PC-3 (cell line): ENCODE measurements at regions not wholly inside any gene's neighbourhood (a gene's known extent, or its start where the extent isn't known, plus 50 kb on each side); places are given as distances from the start of the nearest gene placed in this dataset.

Experiments
- ATAC-seq: fragments of 200-7000 bp; cut with Tn5 transposase; 2 replicates; pipeline ENCODE4 v1.9.1; 2020; ENCODE audit warnings: mild to moderate bottlenecking, moderate library complexity
- BruUV-seq: library from RNA; stranded (reverse); fragments of 400-500 nt; replicated peaks from 2 replicates; lab custom pipeline; 2021; lab: Mats Ljungman, UMichigan
- CTCF ChIA-PET: fragments of 300-600 bp; sonication (Branson Sonifier 250); formaldehyde crosslinking; loops from one replicate; lab custom pipeline; 2022; ENCODE audit warnings: antibody characterized with exemption; lab: Charles Lee
- POLR2A ChIA-PET: fragments of 300-600 bp; sonication (Branson Sonifier 250); formaldehyde crosslinking; loops from one replicate; lab custom pipeline; 2022; ENCODE audit warnings: antibody characterized with exemption; ENCODE audit not compliant: unreplicated experiment; lab: Charles Lee
- DNase-seq: peaks from one replicate; pipeline ENCODE4 v3.0.0-alpha.2; 2015
- H2AFZ ChIP-seq: fragments of 300-600 bp; sonication (generic); 2 replicates; pipeline ENCODE4 v1.6.0; 2016; ENCODE audit warnings: antibody characterized with exemption, low read length
- H3F3A ChIP-seq: fragments of 300-600 bp; sonication (generic); one replicate; pipeline ENCODE4 v1.6.0; 2017; ENCODE audit warnings: antibody characterized with exemption, low read length, control low read depth, mild to moderate bottlenecking; ENCODE audit not compliant: unreplicated experiment
- H3K27ac ChIP-seq: fragments of 300-600 bp; sonication (generic); 2 replicates; pipeline ENCODE4 v1.5.1; 2016; ENCODE audit warnings: mild to moderate bottlenecking, low read length
- H3K27me3 ChIP-seq: fragments of 300-600 bp; sonication (generic); 2 replicates; pipeline ENCODE4 v1.6.1; 2016; ENCODE audit warnings: low read length, mixed read lengths
- H3K36me3 ChIP-seq: fragments of 300-600 bp; sonication (generic); 2 replicates; pipeline ENCODE4 v1.6.1; 2016; ENCODE audit warnings: low read depth, mixed run types, low read length, mixed read lengths
- H3K4me1 ChIP-seq: fragments of 300-600 bp; sonication (generic); 2 replicates; pipeline ENCODE4 v1.5.1; 2016; ENCODE audit warnings: low read length; ENCODE audit not compliant: insufficient read depth
- H3K4me2 ChIP-seq: fragments of 300-600 bp; sonication (generic); 2 replicates; pipeline ENCODE4 v1.6.0; 2016; ENCODE audit warnings: low read length
- H3K4me3 ChIP-seq: fragments of 300-600 bp; sonication (generic); 2 replicates; pipeline ENCODE4 v1.5.1; 2016; ENCODE audit warnings: mild to moderate bottlenecking, low read length, mixed read lengths
- H3K79me2 ChIP-seq: fragments of 300-600 bp; sonication (generic); 2 replicates; pipeline ENCODE4 v1.6.1; 2017; ENCODE audit warnings: low read length, mixed read lengths
- H3K9ac ChIP-seq: fragments of 300-600 bp; sonication (generic); 2 replicates; pipeline ENCODE4 v1.6.0; 2016; ENCODE audit warnings: mild to moderate bottlenecking, low read length
- H3K9me2 ChIP-seq: fragments of 300-600 bp; sonication (generic); replicated peaks from 2 replicates; pipeline ENCODE4 v1.6.1; 2016; ENCODE audit warnings: mixed run types, low read length, mixed read lengths
- H3K9me3 ChIP-seq: fragments of 300-600 bp; sonication (generic); 2 replicates; pipeline ENCODE4 v1.6.1; 2016; ENCODE audit warnings: low read length, mixed read lengths
- H4K20me1 ChIP-seq: fragments of 300-600 bp; sonication (generic); 2 replicates; pipeline ENCODE4 v1.6.1; 2016; ENCODE audit warnings: low read length, mixed read lengths
- EZH2 ChIP-seq: fragments of 300-600 bp; sonication (generic); IDR thresholded peaks from one replicate; pipeline ENCODE4 v1.6.1; 2017; ENCODE audit warnings: antibody characterized with exemption, mild to moderate bottlenecking, low read length; ENCODE audit not compliant: unreplicated experiment
- EZH2phosphoT487 ChIP-seq: fragments of 300-600 bp; sonication (generic); IDR thresholded peaks from 2 replicates; pipeline ENCODE4 v1.6.1; 2018; ENCODE audit warnings: mild to moderate bottlenecking, antibody characterized with exemption, low read length, borderline replicate concordance
- intact Hi-C: fragments of 100-400 bp; cut with micrococcal nuclease; formaldehyde crosslinking; loops from 2 replicates; pipeline ENCODE4 v1.9.0; 2023
- TF ChIP-seq, protein P1 (sequence below): fragments of 300-600 bp; sonication (generic); conservative IDR thresholded peaks from 2 replicates; pipeline ENCODE4 v1.5.1; 2017; ENCODE audit warnings: antibody characterized with exemption, low read depth, mild to moderate bottlenecking, low read length

GRCh38 chr16:54582631-54583250 is 296.2 kb upstream of the IRX3 start:
- Histone ChIP-seq H3K27me3 (0 out of 2 replicates have a peak, but pooled peaks cover 5% of the 10 kb centered on the region), H3K4me2 (no peak overlapping the region), H3K9ac (no peak overlapping the region), H3K27ac (no peak overlapping the region), H3K79me2 (no peaks in the 10 kb centered on the region), H2AFZ (no peak overlapping the region), H3K9me3 (no peaks in the 10 kb centered on the region), H3K4me3 (no peak overlapping the region), H3F3A (no peaks in the 10 kb centered on the region), H3K36me3 (no peaks in the 10 kb centered on the region), H3K4me1 (no peaks in the 10 kb centered on the region), H3K9me2 (no peaks in the 10 kb centered on the region), H4K20me1 (no peaks in the 10 kb centered on the region)
- no TSS peak for BruUV-seq
- no peak for DNase-seq
- CTCF ChIA-PET: no interaction called here
- intact Hi-C loops: no loop called here
- TF ChIP-seq EZH2 (no peak), EZH2phosphoT487 (no peak)
- TF ChIP-seq, protein P1, sequence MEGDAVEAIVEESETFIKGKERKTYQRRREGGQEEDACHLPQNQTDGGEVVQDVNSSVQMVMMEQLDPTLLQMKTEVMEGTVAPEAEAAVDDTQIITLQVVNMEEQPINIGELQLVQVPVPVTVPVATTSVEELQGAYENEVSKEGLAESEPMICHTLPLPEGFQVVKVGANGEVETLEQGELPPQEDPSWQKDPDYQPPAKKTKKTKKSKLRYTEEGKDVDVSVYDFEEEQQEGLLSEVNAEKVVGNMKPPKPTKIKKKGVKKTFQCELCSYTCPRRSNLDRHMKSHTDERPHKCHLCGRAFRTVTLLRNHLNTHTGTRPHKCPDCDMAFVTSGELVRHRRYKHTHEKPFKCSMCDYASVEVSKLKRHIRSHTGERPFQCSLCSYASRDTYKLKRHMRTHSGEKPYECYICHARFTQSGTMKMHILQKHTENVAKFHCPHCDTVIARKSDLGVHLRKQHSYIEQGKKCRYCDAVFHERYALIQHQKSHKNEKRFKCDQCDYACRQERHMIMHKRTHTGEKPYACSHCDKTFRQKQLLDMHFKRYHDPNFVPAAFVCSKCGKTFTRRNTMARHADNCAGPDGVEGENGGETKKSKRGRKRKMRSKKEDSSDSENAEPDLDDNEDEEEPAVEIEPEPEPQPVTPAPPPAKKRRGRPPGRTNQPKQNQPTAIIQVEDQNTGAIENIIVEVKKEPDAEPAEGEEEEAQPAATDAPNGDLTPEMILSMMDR: no peak
- ATAC-seq: no peak
- POLR2A ChIA-PET: no interaction called here

GRCh38 chr16:54579106-54579728 is 292.6 kb upstream of the IRX3 start:
- no TSS peak for BruUV-seq
- ChIA-PET CTCF (no interaction called here), POLR2A (no interaction called here)
- no peak for TF ChIP-seq EZH2
- TF ChIP-seq, protein P1: no peak
- no peak for TF ChIP-seq EZH2phosphoT487
- Histone ChIP-seq H4K20me1 (no peaks in the 10 kb centered on the region), H2AFZ (no peak overlapping the region), H3K9me3 (no peaks in the 10 kb centered on the region), H3K79me2 (no peaks in the 10 kb centered on the region), H3K4me2 (no peak overlapping the region), H3K9me2 (no peaks in the 10 kb centered on the region), H3K4me3 (no peak overlapping the region), H3K27me3 (peaks cover 23% of the 10 kb centered on the region), H3F3A (no peaks in the 10 kb centered on the region), H3K9ac (no peak overlapping the region), H3K36me3 (no peaks in the 10 kb centered on the region), H3K4me1 (no peaks in the 10 kb centered on the region), H3K27ac (no peak overlapping the region)
- DNase-seq (no peak), ATAC-seq (no peak)
- intact Hi-C loops: no loop called here

DNA sequence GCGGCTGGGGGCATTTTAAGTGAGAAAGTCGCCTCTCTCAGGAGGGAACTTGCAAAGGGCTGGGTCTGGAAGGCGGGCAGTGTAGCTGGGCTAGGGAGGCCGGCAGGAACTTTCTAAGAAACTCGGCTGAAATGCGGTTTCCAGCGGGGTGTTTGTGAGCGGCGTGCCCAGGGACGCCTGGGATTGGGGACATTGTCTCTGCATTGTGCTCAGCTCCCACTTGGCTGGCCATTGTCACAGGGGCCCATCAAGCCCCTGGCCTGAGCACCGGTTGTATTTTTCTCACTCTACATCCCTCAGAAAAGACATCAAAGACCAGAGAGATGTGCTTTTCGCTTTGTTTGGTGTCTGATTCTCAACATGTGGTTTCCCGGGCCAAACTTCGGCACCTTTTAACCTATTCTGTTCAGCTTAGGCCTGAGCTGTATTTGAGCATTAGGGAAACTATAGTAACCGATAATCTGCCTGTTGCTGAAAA is 291.1 kb upstream of the IRX3 start:
- no peaks in the 10 kb centered on the region for H3K4me1 ChIP-seq
- no TSS peak for BruUV-seq
- no peak overlapping the region for H2AFZ ChIP-seq
- POLR2A ChIA-PET: no interaction called here
- no peak overlapping the region for H3K9ac ChIP-seq
- TF ChIP-seq, protein P1: no peak
- TF ChIP-seq EZH2phosphoT487: no peak
- TF ChIP-seq EZH2: no peak
- H3K79me2 ChIP-seq: no peaks in the 10 kb centered on the region
- CTCF ChIA-PET: no interaction called here
- H3K4me3 ChIP-seq: no peak overlapping the region
- no peak overlapping the region for H3K27ac ChIP-seq
- no peak overlapping the region for H3K4me2 ChIP-seq
- no peak for DNase-seq
- no peaks in the 10 kb centered on the region for H4K20me1 ChIP-seq
- H3K9me2 ChIP-seq: no peaks in the 10 kb centered on the region
- ATAC-seq: no peak
- H3K27me3 ChIP-seq: peaks cover 23% of the 10 kb centered on the region
- H3K9me3 ChIP-seq: no peaks in the 10 kb centered on the region
- intact Hi-C loops: no loop called here
- no peaks in the 10 kb centered on the region for H3F3A ChIP-seq
- H3K36me3 ChIP-seq: no peaks in the 10 kb centered on the region
